Upper lobe of left lung (tissue), 6 donors: ENCODE measurements at regions not wholly inside any gene's neighbourhood (a gene's known extent, or its start where the extent isn't known, plus 50 kb on each side); places are given as distances from the start of the nearest gene placed in this dataset.

Source experiments
- ATAC-seq, 2 donors: fragments of 200-7000 bp; cut with Tn5 transposase; one replicate each; pipeline ENCODE4 v1.9.1; 2022; ENCODE audit warnings: mild to moderate bottlenecking in 2 of 2, moderate library complexity in 2 of 2; ENCODE audit not compliant: low FRiP score in 2 of 2
- DNase-seq, 2 donors: peaks; one replicate each; pipeline ENCODE4 v3.0.0-alpha.2; 2019 to 2020
- H3K27ac ChIP-seq, 4 donors: fragments of 200-600 bp; sonication (generic); one replicate each; pipeline ENCODE4 v1.5.1; 2016 to 2019
- H3K27me3 ChIP-seq, 4 donors: fragments of 200-600 bp; sonication (generic); one replicate each; pipeline ENCODE4 v1.5.1; 2017 to 2019
- H3K36me3 ChIP-seq, 4 donors: fragments of 200-600 bp; sonication (generic); one replicate each; pipeline ENCODE4 v1.5.1; 2016 to 2019
- H3K4me1 ChIP-seq, 4 donors: fragments of 200-600 bp; sonication (generic); one replicate each; pipeline ENCODE4 v1.5.1; 2018 to 2019
- H3K4me3 ChIP-seq, 4 donors: fragments of 200-600 bp; sonication (generic); one replicate each; pipeline ENCODE4 v1.5.1; 2017 to 2019; ENCODE audit warnings: mild to moderate bottlenecking in 2 of 4, moderate library complexity in 1 of 4
- H3K9me3 ChIP-seq, 4 donors: fragments of 200-600 bp; sonication (generic); one replicate each; pipeline ENCODE4 v1.5.1; 2018 to 2019
- CTCF ChIP-seq, 6 experiments: fragments of 450-650 bp in 4 of 6; fragments of 200-600 bp in 2 of 6; sonication (generic) in 2 of 6; IDR thresholded peaks; one replicate each; pipeline ENCODE4 v1.5.1; 2016 to 2019; ENCODE audit warnings: antibody characterized with exemption in 6 of 6
- EP300 ChIP-seq, 4 donors: sonication (generic); formaldehyde crosslinking; IDR thresholded peaks; one replicate each; pipeline ENCODE4 v1.5.1; 2017; ENCODE audit warnings: antibody characterized with exemption in 4 of 4, control low read depth in 2 of 4
- POLR2A ChIP-seq, 4 donors: fragments of 450-650 bp; IDR thresholded peaks; one replicate each; pipeline ENCODE4 v1.5.1; 2016 to 2017; ENCODE audit warnings: antibody characterized with exemption in 4 of 4, mild to moderate bottlenecking in 2 of 4
- POLR2AphosphoS5 ChIP-seq, 2 donors: sonication (generic); formaldehyde crosslinking; IDR thresholded peaks; one replicate each; pipeline ENCODE4 v1.5.1; 2017; ENCODE audit warnings: antibody characterized with exemption in 2 of 2
- WGBS, 2 donors: methylation state at CpG; one replicate each; pipeline ENCODE4 v1.1.5; 2017 to 2018; 5-methylcytosine and 5-hydroxymethylcytosine counted together
- donor health status: DM: no; HTN: no; CAD: no; lungs with moderate emphysema.
- donor health status: DM: no; HTN: yes; CAD: no; lungs with severe emphysema.

- Histone ChIP-seq H3K4me1 (no peaks in the 10 kb centered on the region), H3K9me3 (no peaks in the 10 kb centered on the region), H3K27ac (no peak overlapping the region), H3K36me3 (no peaks in the 10 kb centered on the region), H3K27me3 (no peaks in the 10 kb centered on the region), H3K4me3 (no peak overlapping the region)
- TF ChIP-seq EP300 (IDR thresholded peaks at IDR 0.05), result no peak
- TF ChIP-seq CTCF (IDR thresholded peaks at IDR 0.05), result no peak
- TF ChIP-seq POLR2A (IDR thresholded peaks at IDR 0.05), result no peak
- no peak for TF ChIP-seq POLR2AphosphoS5 (IDR thresholded peaks at IDR 0.05)
- ATAC-seq, result no peak
- no peak for DNase-seq
- 61 to 75% methylated on average over 2 of the region's 2 CpGs for WGBS, 2 donors
These were observed 476.1 kb downstream of the TDRD3 start for GRCh38 chr13:60873116-60873515.

GRCh38 chr13:60869941-60870613 lies 473.1 kb downstream of the TDRD3 start:
- Histone ChIP-seq H3K4me3 (no peak overlapping the region), H3K4me1 (no peaks in the 10 kb centered on the region), H3K27me3 (no peaks in the 10 kb centered on the region), H3K9me3 (peaks cover 0 to 5% (median 3%) of the 10 kb centered on the region in 4 donors), H3K36me3 (no peaks in the 10 kb centered on the region), H3K27ac (no peak overlapping the region)
- ATAC-seq (peak in 1 of 2 donors; percentile 43), DNase-seq (peak in 1 of 2 donors; percentile 10)
- TF ChIP-seq CTCF (IDR thresholded peaks at IDR 0.05), result no peak
- 78 to 82% methylated on average over 5 to 7 of the region's 7 CpGs for WGBS, 2 donors

GRCh38 chr13:60869225-60869624 lies 472.2 kb downstream of the TDRD3 start:
- H3K4me1 ChIP-seq, result no peaks in the 10 kb centered on the region
- H3K27me3 ChIP-seq, result no peaks in the 10 kb centered on the region
- no peaks in the 10 kb centered on the region for H3K36me3 ChIP-seq
- no peak for DNase-seq
- TF ChIP-seq CTCF (IDR thresholded peaks at IDR 0.05) (no peak), EP300 (IDR thresholded peaks at IDR 0.05) (no peak), POLR2A (IDR thresholded peaks at IDR 0.05) (no peak)
- no peak for ATAC-seq
- H3K27ac ChIP-seq, result no peak overlapping the region
- peaks cover 0 to 5% (median 3%) of the 10 kb centered on the region in 4 donors for H3K9me3 ChIP-seq
- H3K4me3 ChIP-seq, result no peak overlapping the region
- 69 to 80% methylated on average over 3 of the region's 3 CpGs for WGBS, 2 donors

- Histone ChIP-seq H3K4me3 (no peak overlapping the region), H3K27me3 (no peaks in the 10 kb centered on the region), H3K36me3 (no peaks in the 10 kb centered on the region), H3K9me3 (peaks cover 0 to 5% (median 3%) of the 10 kb centered on the region in 4 donors), H3K4me1 (no peaks in the 10 kb centered on the region), H3K27ac (no peak overlapping the region)
- WGBS, 2 donors, result 91 to 93% methylated on average over 1 of the region's 1 CpG
- DNase-seq (no peak), ATAC-seq (no peak)
- no peak for TF ChIP-seq POLR2AphosphoS5 (IDR thresholded peaks at IDR 0.05)
- TF ChIP-seq EP300 (IDR thresholded peaks at IDR 0.05), result no peak
- TF ChIP-seq CTCF (IDR thresholded peaks at IDR 0.05), result no peak
- TF ChIP-seq POLR2A (IDR thresholded peaks at IDR 0.05), result no peak
These were observed 465.0 kb downstream of the TDRD3 start for GRCh38 chr13:60862036-60862435.

GRCh38 chr13:60857698-60858097 lies 460.7 kb downstream of the TDRD3 start:
- ATAC-seq (peak in 1 of 2 donors; percentile 53), DNase-seq (no peak)
- TF ChIP-seq EP300 (IDR thresholded peaks at IDR 0.05), result no peak
- no peak for TF ChIP-seq CTCF (IDR thresholded peaks at IDR 0.05)
- no peak for TF ChIP-seq POLR2AphosphoS5 (IDR thresholded peaks at IDR 0.05)
- no peak for TF ChIP-seq POLR2A (IDR thresholded peaks at IDR 0.05)
- peaks cover 0 to 7% (median 2%) of the 10 kb centered on the region in 4 donors for H3K9me3 ChIP-seq
- H3K4me3 ChIP-seq, result no peak overlapping the region
- H3K36me3 ChIP-seq, result no peaks in the 10 kb centered on the region
- WGBS, 2 donors, result 80 to 86% methylated on average over 4 of the region's 4 CpGs
- H3K27ac ChIP-seq, result no peak overlapping the region
- no peaks in the 10 kb centered on the region for H3K4me1 ChIP-seq
- H3K27me3 ChIP-seq, result no peaks in the 10 kb centered on the region
